HL-60 (cell line): ENCODE measurements at regions not wholly inside any gene's neighbourhood (a gene's known extent, or its start where the extent isn't known, plus 50 kb on each side); places are given as distances from the start of the nearest gene placed in this dataset.

ENCODE experiments used
- GABPA ChIP-seq: IDR thresholded peaks from 2 replicates; pipeline ENCODE4 v1.6.1; 2012; ENCODE audit warnings: low read depth
- POLR2AphosphoS5 ChIP-seq: IDR thresholded peaks from 2 replicates; pipeline ENCODE4 v1.6.1; 2012; ENCODE audit warnings: low read depth
- TF ChIP-seq, protein P1 (sequence below): IDR thresholded peaks from one replicate; pipeline ENCODE4 v1.5.1; 2011; ENCODE audit warnings: low read length, control low read depth, inconsistent platforms; ENCODE audit not compliant: insufficient read depth
- TF ChIP-seq, protein P2 (sequence below): IDR thresholded peaks from 2 replicates; pipeline ENCODE4 v1.6.1; 2012; ENCODE audit warnings: low read depth; ENCODE audit not compliant: insufficient replicate concordance

- TF ChIP-seq, protein P1, sequence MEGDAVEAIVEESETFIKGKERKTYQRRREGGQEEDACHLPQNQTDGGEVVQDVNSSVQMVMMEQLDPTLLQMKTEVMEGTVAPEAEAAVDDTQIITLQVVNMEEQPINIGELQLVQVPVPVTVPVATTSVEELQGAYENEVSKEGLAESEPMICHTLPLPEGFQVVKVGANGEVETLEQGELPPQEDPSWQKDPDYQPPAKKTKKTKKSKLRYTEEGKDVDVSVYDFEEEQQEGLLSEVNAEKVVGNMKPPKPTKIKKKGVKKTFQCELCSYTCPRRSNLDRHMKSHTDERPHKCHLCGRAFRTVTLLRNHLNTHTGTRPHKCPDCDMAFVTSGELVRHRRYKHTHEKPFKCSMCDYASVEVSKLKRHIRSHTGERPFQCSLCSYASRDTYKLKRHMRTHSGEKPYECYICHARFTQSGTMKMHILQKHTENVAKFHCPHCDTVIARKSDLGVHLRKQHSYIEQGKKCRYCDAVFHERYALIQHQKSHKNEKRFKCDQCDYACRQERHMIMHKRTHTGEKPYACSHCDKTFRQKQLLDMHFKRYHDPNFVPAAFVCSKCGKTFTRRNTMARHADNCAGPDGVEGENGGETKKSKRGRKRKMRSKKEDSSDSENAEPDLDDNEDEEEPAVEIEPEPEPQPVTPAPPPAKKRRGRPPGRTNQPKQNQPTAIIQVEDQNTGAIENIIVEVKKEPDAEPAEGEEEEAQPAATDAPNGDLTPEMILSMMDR: no peak
- TF ChIP-seq, protein P2, sequence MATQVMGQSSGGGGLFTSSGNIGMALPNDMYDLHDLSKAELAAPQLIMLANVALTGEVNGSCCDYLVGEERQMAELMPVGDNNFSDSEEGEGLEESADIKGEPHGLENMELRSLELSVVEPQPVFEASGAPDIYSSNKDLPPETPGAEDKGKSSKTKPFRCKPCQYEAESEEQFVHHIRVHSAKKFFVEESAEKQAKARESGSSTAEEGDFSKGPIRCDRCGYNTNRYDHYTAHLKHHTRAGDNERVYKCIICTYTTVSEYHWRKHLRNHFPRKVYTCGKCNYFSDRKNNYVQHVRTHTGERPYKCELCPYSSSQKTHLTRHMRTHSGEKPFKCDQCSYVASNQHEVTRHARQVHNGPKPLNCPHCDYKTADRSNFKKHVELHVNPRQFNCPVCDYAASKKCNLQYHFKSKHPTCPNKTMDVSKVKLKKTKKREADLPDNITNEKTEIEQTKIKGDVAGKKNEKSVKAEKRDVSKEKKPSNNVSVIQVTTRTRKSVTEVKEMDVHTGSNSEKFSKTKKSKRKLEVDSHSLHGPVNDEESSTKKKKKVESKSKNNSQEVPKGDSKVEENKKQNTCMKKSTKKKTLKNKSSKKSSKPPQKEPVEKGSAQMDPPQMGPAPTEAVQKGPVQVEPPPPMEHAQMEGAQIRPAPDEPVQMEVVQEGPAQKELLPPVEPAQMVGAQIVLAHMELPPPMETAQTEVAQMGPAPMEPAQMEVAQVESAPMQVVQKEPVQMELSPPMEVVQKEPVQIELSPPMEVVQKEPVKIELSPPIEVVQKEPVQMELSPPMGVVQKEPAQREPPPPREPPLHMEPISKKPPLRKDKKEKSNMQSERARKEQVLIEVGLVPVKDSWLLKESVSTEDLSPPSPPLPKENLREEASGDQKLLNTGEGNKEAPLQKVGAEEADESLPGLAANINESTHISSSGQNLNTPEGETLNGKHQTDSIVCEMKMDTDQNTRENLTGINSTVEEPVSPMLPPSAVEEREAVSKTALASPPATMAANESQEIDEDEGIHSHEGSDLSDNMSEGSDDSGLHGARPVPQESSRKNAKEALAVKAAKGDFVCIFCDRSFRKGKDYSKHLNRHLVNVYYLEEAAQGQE: no peak
- TF ChIP-seq GABPA: no peak
- TF ChIP-seq POLR2AphosphoS5: peak; percentile 57; the same call in 1 of the 2 replicates
These were observed 56.6 kb upstream of the RREB1 start for GRCh38 chr6:7050872-7051779.
